MCF 10A (cell line): ENCODE measurements at regions not wholly inside any gene's neighbourhood (a gene's known extent, or its start where the extent isn't known, plus 50 kb on each side); places are given as distances from the start of the nearest gene placed in this dataset.

Experiments used
- BruUV-seq: library from RNA; stranded (reverse); fragments of 400-500 nt; replicated peaks from 2 replicates; lab custom pipeline; 2021; lab: Mats Ljungman, UMichigan
- CTCF ChIA-PET: fragments of 300-600 bp; sonication (Branson Sonifier 250); formaldehyde crosslinking; extraction: SDS; loops from one replicate; lab custom pipeline; 2021; ENCODE audit warnings: antibody characterized with exemption, inconsistent platforms; lab: Yijun Ruan, JAX
- POLR2A ChIA-PET: fragments of 300-600, 350-650 bp; sonication (Branson Sonifier 250); formaldehyde crosslinking; extraction: SDS; loops from one replicate; lab custom pipeline; 2020; ENCODE audit warnings: antibody characterized with exemption, inconsistent platforms; lab: Yijun Ruan, JAX
- DNase-seq: peaks from one replicate; pipeline ENCODE4 v3.0.0-alpha.2; 2018; ENCODE audit not compliant: unreplicated experiment
- H3K27ac Mint-ChIP-seq: one replicate; pipeline ENCODE4 v1.8.0; 2022; ENCODE audit warnings: mild to moderate bottlenecking, low read depth, mixed read lengths; ENCODE audit not compliant: unreplicated experiment
- H3K27me3 Mint-ChIP-seq: one replicate; pipeline ENCODE4 v1.8.0; 2022; ENCODE audit warnings: mixed read lengths; ENCODE audit not compliant: insufficient read depth, unreplicated experiment
- H3K36me3 Mint-ChIP-seq: one replicate; pipeline ENCODE4 v1.8.0; 2022; ENCODE audit warnings: mild to moderate bottlenecking, moderate library complexity, mixed read lengths; ENCODE audit not compliant: insufficient read depth, unreplicated experiment
- H3K4me1 Mint-ChIP-seq: one replicate; pipeline ENCODE4 v1.8.0; 2022; ENCODE audit warnings: mixed read lengths; ENCODE audit not compliant: insufficient read depth, unreplicated experiment
- H3K4me3 Mint-ChIP-seq: one replicate; pipeline ENCODE4 v1.8.0; 2022; ENCODE audit warnings: mild to moderate bottlenecking, moderate library complexity, mixed read lengths; ENCODE audit not compliant: unreplicated experiment
- H3K9me3 Mint-ChIP-seq: one replicate; pipeline ENCODE4 v1.8.0; 2022; ENCODE audit warnings: mixed read lengths; ENCODE audit not compliant: unreplicated experiment
- CTCF ChIP-seq: fragments of 200-600 bp; IDR thresholded peaks from one replicate; pipeline ENCODE4 v1.8.0; 2022; ENCODE audit warnings: antibody characterized with exemption, mild to moderate bottlenecking; ENCODE audit not compliant: unreplicated experiment
- intact Hi-C: fragments of 100-400 bp; cut with micrococcal nuclease; formaldehyde crosslinking; loops from 2 replicates; pipeline ENCODE4 v1.14.1; 2022

DNA sequence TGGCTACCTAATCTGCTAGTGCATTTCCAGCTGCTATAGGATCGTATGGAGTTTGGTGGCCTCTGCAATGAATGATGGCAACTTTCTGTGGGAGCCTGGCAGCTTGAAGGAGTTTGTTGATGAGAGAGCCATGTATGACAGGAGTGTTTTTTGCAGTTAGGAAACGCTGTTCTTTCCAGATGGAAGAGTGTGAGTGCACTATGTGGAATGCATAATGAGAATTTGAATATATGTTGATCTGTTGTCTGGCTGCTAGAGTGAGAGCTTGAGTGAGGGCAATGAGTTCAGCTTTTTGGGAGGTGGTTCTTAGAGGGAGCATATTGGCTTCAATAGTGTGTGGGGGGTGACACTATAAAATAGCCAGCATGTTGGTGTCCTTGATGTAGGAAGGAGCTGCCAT lies 51.0 kb upstream of the APOBEC4 start:
- Mint-ChIP-seq H3K27ac (no peak overlapping the region), H3K9me3 (no peaks in the 10 kb centered on the region), H3K4me1 (peaks cover 14% of the 10 kb centered on the region), H3K4me3 (no peak overlapping the region), H3K27me3 (no peaks in the 10 kb centered on the region), H3K36me3 (no peaks in the 10 kb centered on the region)
- CTCF ChIA-PET: interaction anchor here (0.6 to 3.0 kb wide), 5 partner anchors 10 to 988 kb away, joined by 3 to 14 read pairs (median 4); no protein-coding TSS in a partner anchor
- no peak for DNase-seq
- POLR2A ChIA-PET: interaction anchor here (0.7 kb wide), 1 partner anchor 95 kb away, joined by 3 read pairs; no protein-coding TSS in a partner anchor
- intact Hi-C loops: no loop called here
- no TSS peak for BruUV-seq
- TF ChIP-seq CTCF: no peak
